ENCODE measurements at regions not wholly inside any gene's neighbourhood (a gene's known extent, or its start where the extent isn't known, plus 50 kb on each side); places are given as distances from the start of the nearest gene placed in this dataset.

DNA sequence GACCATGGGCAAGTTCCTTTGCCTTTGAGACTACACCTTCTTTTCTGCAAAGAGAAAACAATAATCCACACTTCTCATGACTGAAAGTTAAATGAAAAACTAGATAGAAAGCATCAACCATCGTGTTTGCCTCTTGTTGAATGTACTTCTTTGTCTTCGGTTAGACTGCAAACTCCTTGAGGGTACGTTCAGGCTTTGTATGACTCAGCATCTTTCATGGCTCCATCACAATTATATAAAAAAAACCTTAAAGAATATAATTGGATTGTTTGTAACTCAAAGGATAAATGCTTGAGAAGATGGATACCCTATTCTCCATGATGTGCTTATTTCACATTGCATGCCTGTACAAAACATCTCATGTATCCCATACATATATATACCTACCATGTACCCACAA is 439.2 kb downstream of the MAFB start:
- TF ChIP-seq MYBL2 (CRISPR knock-in tag; IDR thresholded peaks at IDR 0.05) (no peak), AFF4 (CRISPR knock-in tag; IDR thresholded peaks at IDR 0.05; ENCODE audit: borderline replicate concordance) (no peak)
- TF ChIP-seq, protein P1, sequence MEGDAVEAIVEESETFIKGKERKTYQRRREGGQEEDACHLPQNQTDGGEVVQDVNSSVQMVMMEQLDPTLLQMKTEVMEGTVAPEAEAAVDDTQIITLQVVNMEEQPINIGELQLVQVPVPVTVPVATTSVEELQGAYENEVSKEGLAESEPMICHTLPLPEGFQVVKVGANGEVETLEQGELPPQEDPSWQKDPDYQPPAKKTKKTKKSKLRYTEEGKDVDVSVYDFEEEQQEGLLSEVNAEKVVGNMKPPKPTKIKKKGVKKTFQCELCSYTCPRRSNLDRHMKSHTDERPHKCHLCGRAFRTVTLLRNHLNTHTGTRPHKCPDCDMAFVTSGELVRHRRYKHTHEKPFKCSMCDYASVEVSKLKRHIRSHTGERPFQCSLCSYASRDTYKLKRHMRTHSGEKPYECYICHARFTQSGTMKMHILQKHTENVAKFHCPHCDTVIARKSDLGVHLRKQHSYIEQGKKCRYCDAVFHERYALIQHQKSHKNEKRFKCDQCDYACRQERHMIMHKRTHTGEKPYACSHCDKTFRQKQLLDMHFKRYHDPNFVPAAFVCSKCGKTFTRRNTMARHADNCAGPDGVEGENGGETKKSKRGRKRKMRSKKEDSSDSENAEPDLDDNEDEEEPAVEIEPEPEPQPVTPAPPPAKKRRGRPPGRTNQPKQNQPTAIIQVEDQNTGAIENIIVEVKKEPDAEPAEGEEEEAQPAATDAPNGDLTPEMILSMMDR (IDR thresholded peaks at IDR 0.05), result no peak
- TF ChIP-seq, protein P2, sequence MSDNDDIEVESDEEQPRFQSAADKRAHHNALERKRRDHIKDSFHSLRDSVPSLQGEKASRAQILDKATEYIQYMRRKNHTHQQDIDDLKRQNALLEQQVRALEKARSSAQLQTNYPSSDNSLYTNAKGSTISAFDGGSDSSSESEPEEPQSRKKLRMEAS (CRISPR knock-in tag; IDR thresholded peaks at IDR 0.05), result no peak

Data from WTC11 (cell line).